Spleen (tissue), 11 donors: ENCODE measurements at regions not wholly inside any gene's neighbourhood (a gene's known extent, or its start where the extent isn't known, plus 50 kb on each side); places are given as distances from the start of the nearest gene placed in this dataset.

Experiments
- DNase-seq: peaks from one replicate; pipeline ENCODE4 v3.0.0-alpha.2; 2020
- H3K27ac ChIP-seq, 8 donors: fragments of 200-600 bp; sonication (generic) in 7 of 8; 1 replicate in 4 of 8; 2 replicates in 4 of 8; pipeline versions ENCODE4 v1.5.0 to v1.8.0; 2016 to 2021; ENCODE audit warnings: inconsistent platforms in 4 of 8, mild to moderate bottlenecking in 4 of 8, moderate library complexity in 1 of 8
- H3K27me3 ChIP-seq, 7 donors: fragments of 200-600 bp; sonication (generic) in 6 of 7; replicated peaks in 1 of 7; 1 replicate in 4 of 7; 2 replicates in 3 of 7; pipeline versions ENCODE4 v1.5.0 to v1.8.0; 2016 to 2021; ENCODE audit warnings: inconsistent platforms in 3 of 7, mild to moderate bottlenecking in 1 of 7
- H3K36me3 ChIP-seq, 6 donors: fragments of 200-600 bp; sonication (generic) in 5 of 6; 1 replicate in 4 of 6; 2 replicates in 2 of 6; pipeline versions ENCODE4 v1.5.0 to v1.8.0; 2016 to 2021; ENCODE audit warnings: inconsistent platforms in 2 of 6
- H3K4me1 ChIP-seq, 6 donors: fragments of 200-600 bp; sonication (generic) in 5 of 6; 1 replicate in 3 of 6; 2 replicates in 3 of 6; pipeline versions ENCODE4 v1.5.0 to v1.8.0; 2016 to 2021; ENCODE audit warnings: inconsistent platforms in 3 of 6
- H3K4me3 ChIP-seq, 8 donors: fragments of 200-600 bp; sonication (generic) in 7 of 8; 1 replicate in 4 of 8; 2 replicates in 4 of 8; pipeline versions ENCODE4 v1.5.0 to v1.8.0; 2016 to 2021; ENCODE audit warnings: inconsistent platforms in 4 of 8, mild to moderate bottlenecking in 4 of 8, moderate library complexity in 2 of 8
- H3K9me3 ChIP-seq, 8 donors: fragments of 200-600 bp; sonication (generic) in 7 of 8; 1 replicate in 4 of 8; 2 replicates in 4 of 8; pipeline versions ENCODE4 v1.5.0 to v1.8.0; 2016 to 2021; ENCODE audit warnings: inconsistent platforms in 4 of 8
- POLR2A ChIP-seq, 3 donors: fragments of 450-650 bp; IDR thresholded peaks; one replicate each; pipeline ENCODE4 v1.5.1; 2017; ENCODE audit warnings: antibody characterized with exemption in 3 of 3, mild to moderate bottlenecking in 1 of 3
- POLR2AphosphoS5 ChIP-seq, 3 donors: sonication (generic); formaldehyde crosslinking; IDR thresholded peaks; one replicate each; pipeline ENCODE4 v1.5.1; 2017; ENCODE audit warnings: antibody characterized with exemption in 3 of 3
- WGBS, 5 donors: extraction: QIAGEN DNeasy Blood & Tissue Kit in 3 of 5; methylation state at CpG; one replicate each; pipeline versions ENCODE4 v1.1.5 to v1.1.7; 2013 to 2018; 5-methylcytosine and 5-hydroxymethylcytosine counted together
- intact Hi-C: fragments of 100-400 bp; cut with DNase I; formaldehyde crosslinking; loops from one replicate; pipeline ENCODE4 v1.15.0; 2023; ENCODE audit warnings: low total_unique reads
- TF ChIP-seq, protein P1 (sequence below), 11 experiments: fragments of 200-600 bp in 7 of 11; fragments of 450-650 bp in 4 of 11; sonication (generic) in 4 of 11; IDR thresholded peaks in 8 of 11; conservative IDR thresholded peaks in 3 of 11; 1 replicate in 7 of 11; 2 replicates in 4 of 11; pipeline versions ENCODE4 v1.4.0 to v1.8.0; 2016 to 2021; ENCODE audit warnings: antibody characterized with exemption in 11 of 11, inconsistent platforms in 4 of 11, mild to moderate bottlenecking in 1 of 11
- donor health status: healthy with polysubstance abuse.
- donor health status: DM: no; HTN: no; CAD: no; lungs with moderate emphysema.
- donor health status: DM: no; HTN: no; CAD: no.
- donor health status: Bipolar disorder and iron deficiency.
- donor health status: healthy.
- donor health status: DM: no; HTN: no; CAD: no.
- donor health status: DM: yes; HTN: yes; CAD: no.

GRCh38 chr11:91981995-91982394, 242.6 kb upstream of the FAT3 start:
- intact Hi-C loops, result no loop called here
- Histone ChIP-seq H3K36me3 (no peaks in the 10 kb centered on the region), H3K9me3 (peaks cover 0 to 22% (median 2%) of the 10 kb centered on the region in 8 donors), H3K27me3 (no peaks in the 10 kb centered on the region), H3K4me1 (no peaks in the 10 kb centered on the region), H3K27ac (no peak overlapping the region), H3K4me3 (no peak overlapping the region)
- no peak for DNase-seq
- 31 to 48% (median 42%) methylated on average over 1 of the region's 1 CpG for WGBS, 5 donors
- no peak for TF ChIP-seq POLR2A (IDR thresholded peaks at IDR 0.05)
- TF ChIP-seq, protein P1, sequence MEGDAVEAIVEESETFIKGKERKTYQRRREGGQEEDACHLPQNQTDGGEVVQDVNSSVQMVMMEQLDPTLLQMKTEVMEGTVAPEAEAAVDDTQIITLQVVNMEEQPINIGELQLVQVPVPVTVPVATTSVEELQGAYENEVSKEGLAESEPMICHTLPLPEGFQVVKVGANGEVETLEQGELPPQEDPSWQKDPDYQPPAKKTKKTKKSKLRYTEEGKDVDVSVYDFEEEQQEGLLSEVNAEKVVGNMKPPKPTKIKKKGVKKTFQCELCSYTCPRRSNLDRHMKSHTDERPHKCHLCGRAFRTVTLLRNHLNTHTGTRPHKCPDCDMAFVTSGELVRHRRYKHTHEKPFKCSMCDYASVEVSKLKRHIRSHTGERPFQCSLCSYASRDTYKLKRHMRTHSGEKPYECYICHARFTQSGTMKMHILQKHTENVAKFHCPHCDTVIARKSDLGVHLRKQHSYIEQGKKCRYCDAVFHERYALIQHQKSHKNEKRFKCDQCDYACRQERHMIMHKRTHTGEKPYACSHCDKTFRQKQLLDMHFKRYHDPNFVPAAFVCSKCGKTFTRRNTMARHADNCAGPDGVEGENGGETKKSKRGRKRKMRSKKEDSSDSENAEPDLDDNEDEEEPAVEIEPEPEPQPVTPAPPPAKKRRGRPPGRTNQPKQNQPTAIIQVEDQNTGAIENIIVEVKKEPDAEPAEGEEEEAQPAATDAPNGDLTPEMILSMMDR (IDR thresholded peaks at IDR 0.05 in 8 of 11, conservative IDR thresholded peaks at IDR 0.05 in 3 of 11), result no peak
- TF ChIP-seq POLR2AphosphoS5 (IDR thresholded peaks at IDR 0.05), result no peak

GRCh38 chr11:91979775-91980174, 244.8 kb upstream of the FAT3 start:
- intact Hi-C loops, result no loop called here
- Histone ChIP-seq H3K27ac (no peak overlapping the region), H3K36me3 (no peaks in the 10 kb centered on the region), H3K4me3 (no peak overlapping the region), H3K27me3 (no peaks in the 10 kb centered on the region), H3K9me3 (peaks cover 0 to 13% (median 0%) of the 10 kb centered on the region in 8 donors), H3K4me1 (no peaks in the 10 kb centered on the region)
- WGBS, 5 donors, result 48 to 69% (median 60%) methylated on average over 1 of the region's 1 CpG
- no peak for DNase-seq
- no peak for TF ChIP-seq POLR2A (IDR thresholded peaks at IDR 0.05)
- no peak for TF ChIP-seq POLR2AphosphoS5 (IDR thresholded peaks at IDR 0.05)
- TF ChIP-seq, protein P1 (IDR thresholded peaks at IDR 0.05 in 8 of 11, conservative IDR thresholded peaks at IDR 0.05 in 3 of 11), result no peak

GRCh38 chr11:91978747-91979146, 245.9 kb upstream of the FAT3 start:
- intact Hi-C loops, result no loop called here

DNA sequence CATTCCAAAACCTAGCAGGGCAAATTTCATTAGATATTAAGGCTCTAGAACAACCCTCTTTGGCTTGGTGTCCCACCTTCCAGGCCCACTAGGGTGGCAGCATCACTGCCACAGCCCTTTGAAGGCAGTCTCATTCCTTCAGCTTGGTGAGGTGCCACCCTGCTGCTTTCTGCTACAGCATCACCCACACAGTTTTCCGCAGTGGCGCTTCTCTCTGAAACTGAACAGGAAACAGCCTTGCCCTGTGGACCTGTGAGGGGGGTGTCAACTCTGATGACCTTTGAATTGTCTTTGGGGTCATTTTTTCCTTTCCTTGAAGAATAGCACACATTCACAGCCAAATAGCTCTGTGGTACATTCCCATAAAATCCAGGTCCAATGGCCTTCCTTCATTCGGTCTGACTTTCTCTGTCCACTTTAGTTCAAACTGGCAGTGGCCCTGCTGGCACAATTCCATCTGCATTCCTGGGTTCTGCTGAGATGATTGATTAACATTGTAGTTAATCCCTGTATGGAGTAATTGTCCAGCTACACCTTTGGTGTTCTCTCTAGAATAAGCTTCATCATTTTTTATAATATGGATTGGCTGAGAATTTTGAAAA, 251.9 kb upstream of the FAT3 start:
- Histone ChIP-seq H3K4me1 (no peaks in the 10 kb centered on the region), H3K4me3 (no peak overlapping the region), H3K27me3 (no peaks in the 10 kb centered on the region), H3K9me3 (peaks cover 0 to 6% (median 0%) of the 10 kb centered on the region in 8 donors), H3K27ac (no peak overlapping the region), H3K36me3 (no peaks in the 10 kb centered on the region)
- intact Hi-C loops, result no loop called here
- WGBS, 5 donors, result 64 to 80% (median 68%) methylated on average over 3 of the region's 3 CpGs
- TF ChIP-seq POLR2AphosphoS5 (IDR thresholded peaks at IDR 0.05), result no peak
- no peak for TF ChIP-seq POLR2A (IDR thresholded peaks at IDR 0.05)
- TF ChIP-seq, protein P1 (IDR thresholded peaks at IDR 0.05 in 8 of 11, conservative IDR thresholded peaks at IDR 0.05 in 3 of 11), result no peak
- no peak for DNase-seq

More at GRCh38 chr11:91978747-91979146, 245.9 kb upstream of the FAT3 start:
- Histone ChIP-seq H3K4me3 (no peak overlapping the region), H3K36me3 (no peaks in the 10 kb centered on the region), H3K4me1 (no peaks in the 10 kb centered on the region), H3K27me3 (no peaks in the 10 kb centered on the region), H3K9me3 (peaks cover 0 to 9% (median 0%) of the 10 kb centered on the region in 8 donors), H3K27ac (no peak overlapping the region)
- no peak for DNase-seq
- 81 to 85% (median 84%) methylated on average over 1 of the region's 1 CpG for WGBS, 5 donors
- no peak for TF ChIP-seq POLR2A (IDR thresholded peaks at IDR 0.05)
- TF ChIP-seq, protein P1 (IDR thresholded peaks at IDR 0.05 in 8 of 11, conservative IDR thresholded peaks at IDR 0.05 in 3 of 11), result no peak
- TF ChIP-seq POLR2AphosphoS5 (IDR thresholded peaks at IDR 0.05), result no peak
